ENCODE measurements at regions not wholly inside any gene's neighbourhood (a gene's known extent, or its start where the extent isn't known, plus 50 kb on each side); places are given as distances from the start of the nearest gene placed in this dataset.

DNA sequence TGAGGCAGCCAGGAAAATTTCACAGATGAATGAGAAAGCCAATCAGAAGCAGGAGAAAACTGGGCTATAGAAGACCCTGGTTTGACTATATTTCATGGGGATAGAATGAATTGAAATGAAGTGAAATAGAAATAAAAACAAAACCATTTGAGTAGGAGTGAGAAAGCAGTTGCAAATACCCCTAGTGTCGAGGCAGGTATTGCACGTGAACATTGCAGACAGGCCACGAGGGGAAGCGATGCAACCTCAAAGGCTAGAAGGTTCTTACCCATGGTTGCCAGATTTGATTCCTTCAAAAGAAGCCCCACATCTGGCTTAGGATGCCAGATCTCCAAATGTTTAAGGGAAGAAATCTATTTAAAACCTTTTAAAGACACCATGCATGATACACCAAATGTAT lies 648.9 kb downstream of the VRK1 start:
- no peak overlapping the region for H3K4me3 ChIP-seq (ENCODE audit: low read depth, low read length)
- ChIA-PET CTCF (no interaction called here), POLR2A (no interaction called here)
- TF ChIP-seq, protein P1, sequence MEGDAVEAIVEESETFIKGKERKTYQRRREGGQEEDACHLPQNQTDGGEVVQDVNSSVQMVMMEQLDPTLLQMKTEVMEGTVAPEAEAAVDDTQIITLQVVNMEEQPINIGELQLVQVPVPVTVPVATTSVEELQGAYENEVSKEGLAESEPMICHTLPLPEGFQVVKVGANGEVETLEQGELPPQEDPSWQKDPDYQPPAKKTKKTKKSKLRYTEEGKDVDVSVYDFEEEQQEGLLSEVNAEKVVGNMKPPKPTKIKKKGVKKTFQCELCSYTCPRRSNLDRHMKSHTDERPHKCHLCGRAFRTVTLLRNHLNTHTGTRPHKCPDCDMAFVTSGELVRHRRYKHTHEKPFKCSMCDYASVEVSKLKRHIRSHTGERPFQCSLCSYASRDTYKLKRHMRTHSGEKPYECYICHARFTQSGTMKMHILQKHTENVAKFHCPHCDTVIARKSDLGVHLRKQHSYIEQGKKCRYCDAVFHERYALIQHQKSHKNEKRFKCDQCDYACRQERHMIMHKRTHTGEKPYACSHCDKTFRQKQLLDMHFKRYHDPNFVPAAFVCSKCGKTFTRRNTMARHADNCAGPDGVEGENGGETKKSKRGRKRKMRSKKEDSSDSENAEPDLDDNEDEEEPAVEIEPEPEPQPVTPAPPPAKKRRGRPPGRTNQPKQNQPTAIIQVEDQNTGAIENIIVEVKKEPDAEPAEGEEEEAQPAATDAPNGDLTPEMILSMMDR (IDR thresholded peaks at IDR 0.05; ENCODE audit: insufficient read depth, low read length, missing control alignments): no peak
- DNase-seq (ENCODE audit: low read depth, low spot score): no peak

DNA sequence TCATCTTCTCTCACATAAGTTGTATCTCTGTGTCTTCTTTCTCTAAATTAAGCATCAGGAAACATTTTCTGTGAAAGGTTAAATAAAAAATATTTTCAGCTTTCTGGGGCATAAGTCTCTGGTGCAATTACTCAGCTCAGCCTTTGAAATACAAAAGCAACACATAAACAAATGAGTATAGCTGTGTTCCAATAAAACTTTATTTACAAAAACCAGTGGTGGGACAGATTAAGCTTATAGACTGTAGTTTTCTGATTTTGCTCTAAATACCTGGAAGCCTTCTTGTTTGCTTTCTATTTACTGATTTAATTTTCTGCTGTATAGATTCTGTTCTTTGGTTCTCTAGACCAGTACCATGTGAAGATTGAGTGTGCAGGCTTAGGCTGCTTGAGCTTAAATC lies 655.1 kb downstream of the VRK1 start:
- H3K4me3 ChIP-seq (ENCODE audit: low read depth, low read length): no peak overlapping the region
- POLR2A ChIA-PET: no interaction called here
- no peak for DNase-seq (ENCODE audit: low read depth, low spot score)
- TF ChIP-seq, protein P1 (IDR thresholded peaks at IDR 0.05; ENCODE audit: insufficient read depth, low read length, missing control alignments): no peak
- CTCF ChIA-PET: no interaction called here

DNA sequence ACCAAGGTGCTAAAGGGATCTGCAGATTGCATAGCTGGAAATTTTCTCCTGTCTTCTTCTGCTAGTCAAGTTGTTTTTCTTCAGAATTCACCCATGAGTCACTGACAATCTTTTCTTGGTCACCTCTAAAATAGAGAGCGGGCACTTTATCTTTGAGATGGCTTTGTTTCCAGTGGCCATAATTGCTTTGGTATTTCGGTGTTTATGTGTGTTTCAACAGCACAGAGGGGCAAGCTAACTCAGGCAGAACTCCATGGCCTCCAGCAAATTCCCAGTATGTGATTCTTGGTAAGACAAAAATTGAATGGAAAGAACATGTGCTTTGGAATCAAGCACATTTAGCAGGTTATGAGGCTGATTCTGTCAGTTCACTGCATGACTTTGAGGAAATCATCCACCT lies 656.8 kb downstream of the VRK1 start:
- no peak overlapping the region for H3K4me3 ChIP-seq (ENCODE audit: low read depth, low read length)
- POLR2A ChIA-PET: no interaction called here
- DNase-seq (ENCODE audit: low read depth, low spot score): no peak
- CTCF ChIA-PET: no interaction called here
- TF ChIP-seq, protein P1 (IDR thresholded peaks at IDR 0.05; ENCODE audit: insufficient read depth, low read length, missing control alignments): no peak

DNA sequence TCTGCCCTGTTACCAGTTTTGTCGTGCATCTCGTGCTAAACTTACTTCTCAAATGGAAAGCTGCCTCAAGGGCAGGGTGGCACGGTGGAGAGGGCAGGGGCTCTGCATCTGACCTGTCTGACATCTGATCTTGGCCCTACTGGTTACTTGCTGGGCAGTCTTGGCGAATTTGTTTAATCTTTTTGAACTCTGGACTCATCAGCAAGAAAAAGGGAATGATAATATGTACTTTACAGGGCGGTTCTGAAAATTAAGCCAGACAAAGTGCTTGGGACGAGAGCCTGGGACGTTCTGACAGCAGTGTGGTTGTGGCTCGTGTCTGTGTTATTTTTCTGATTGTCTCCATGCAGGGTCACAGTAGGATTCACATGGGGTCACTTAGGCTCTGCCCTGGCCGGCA lies 659.3 kb downstream of the VRK1 start:
- H3K4me3 ChIP-seq (ENCODE audit: low read depth, low read length): no peak overlapping the region
- CTCF ChIA-PET: no interaction called here
- POLR2A ChIA-PET: no interaction called here

DNA sequence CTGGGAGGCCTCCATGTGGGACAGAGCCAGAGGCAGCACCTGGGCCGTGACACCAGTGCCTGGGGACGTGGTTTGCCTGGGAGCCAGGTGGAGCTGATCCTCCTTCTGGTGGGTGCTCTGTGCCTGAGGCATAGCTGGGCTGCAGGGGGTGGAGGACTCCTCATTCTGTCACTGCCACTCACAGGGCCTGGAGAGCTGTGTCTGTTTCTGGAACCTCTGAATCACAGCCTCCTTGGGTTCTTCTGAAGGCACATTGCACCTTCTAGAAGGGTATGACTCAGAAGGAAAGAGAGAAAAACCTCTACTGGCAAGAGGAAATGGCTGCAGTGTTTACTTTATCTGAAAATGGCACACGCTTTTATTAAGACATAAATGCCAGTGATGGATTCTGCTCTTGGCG lies 659.8 kb downstream of the VRK1 start:
- ChIA-PET POLR2A (no interaction called here), CTCF (no interaction called here)
- no peak for DNase-seq (ENCODE audit: low read depth, low spot score)
- TF ChIP-seq, protein P1 (IDR thresholded peaks at IDR 0.05; ENCODE audit: insufficient read depth, low read length, missing control alignments): no peak
- H3K4me3 ChIP-seq (ENCODE audit: low read depth, low read length): no peak overlapping the region

More for the DNA sequence above, 659.3 kb downstream of the VRK1 start:
- TF ChIP-seq, protein P1 (IDR thresholded peaks at IDR 0.05; ENCODE audit: insufficient read depth, low read length, missing control alignments): no peak
- DNase-seq (ENCODE audit: low read depth, low spot score): no peak

DNA sequence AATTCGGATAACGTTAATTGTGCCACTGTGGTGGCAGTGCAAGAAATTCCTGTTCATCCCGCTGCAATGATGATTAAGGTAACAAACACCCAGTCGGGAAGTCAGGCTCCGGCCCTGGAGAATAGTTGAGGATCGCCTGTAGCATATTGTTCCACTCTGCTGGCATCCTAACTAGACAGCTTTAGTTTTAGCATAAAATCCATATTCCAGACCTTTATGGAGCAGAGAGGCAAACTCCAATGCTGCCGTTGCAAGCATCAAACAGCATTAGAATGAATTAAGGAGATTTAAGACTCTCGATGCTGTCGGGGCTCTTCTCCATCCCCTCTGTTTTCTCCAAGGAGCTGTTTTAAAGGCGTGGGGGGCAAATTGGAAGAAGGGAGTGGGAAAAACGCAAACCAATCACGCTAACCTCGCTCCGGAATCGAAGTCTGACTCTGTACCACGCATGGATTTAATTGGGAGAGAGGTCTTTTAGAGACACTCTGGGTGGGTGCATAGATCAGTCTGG lies 660.4 kb downstream of the VRK1 start:
- TF ChIP-seq, protein P1 (IDR thresholded peaks at IDR 0.05; ENCODE audit: insufficient read depth, low read length, missing control alignments): no peak
- ChIA-PET CTCF (no interaction called here), POLR2A (no interaction called here)
- no peak overlapping the region for H3K4me3 ChIP-seq (ENCODE audit: low read depth, low read length)
- no peak for DNase-seq (ENCODE audit: low read depth, low spot score)

Data from AG04449 (cell line).